PC-3 (cell line): ENCODE measurements at regions not wholly inside any gene's neighbourhood (a gene's known extent, or its start where the extent isn't known, plus 50 kb on each side); places are given as distances from the start of the nearest gene placed in this dataset.

Source experiments
- ATAC-seq: fragments of 200-7000 bp; cut with Tn5 transposase; 2 replicates; pipeline ENCODE4 v1.9.1; 2020; ENCODE audit warnings: mild to moderate bottlenecking, moderate library complexity
- BruUV-seq: library from RNA; stranded (reverse); fragments of 400-500 nt; replicated peaks from 2 replicates; lab custom pipeline; 2021; lab: Mats Ljungman, UMichigan
- CTCF ChIA-PET: fragments of 300-600 bp; sonication (Branson Sonifier 250); formaldehyde crosslinking; loops from one replicate; lab custom pipeline; 2022; ENCODE audit warnings: antibody characterized with exemption; lab: Charles Lee
- POLR2A ChIA-PET: fragments of 300-600 bp; sonication (Branson Sonifier 250); formaldehyde crosslinking; loops from one replicate; lab custom pipeline; 2022; ENCODE audit warnings: antibody characterized with exemption; ENCODE audit not compliant: unreplicated experiment; lab: Charles Lee
- DNase-seq: peaks from one replicate; pipeline ENCODE4 v3.0.0-alpha.2; 2015
- H2AFZ ChIP-seq: fragments of 300-600 bp; sonication (generic); 2 replicates; pipeline ENCODE4 v1.6.0; 2016; ENCODE audit warnings: antibody characterized with exemption, low read length
- H3F3A ChIP-seq: fragments of 300-600 bp; sonication (generic); one replicate; pipeline ENCODE4 v1.6.0; 2017; ENCODE audit warnings: antibody characterized with exemption, low read length, control low read depth, mild to moderate bottlenecking; ENCODE audit not compliant: unreplicated experiment
- H3K27ac ChIP-seq: fragments of 300-600 bp; sonication (generic); 2 replicates; pipeline ENCODE4 v1.5.1; 2016; ENCODE audit warnings: mild to moderate bottlenecking, low read length
- H3K27me3 ChIP-seq: fragments of 300-600 bp; sonication (generic); 2 replicates; pipeline ENCODE4 v1.6.1; 2016; ENCODE audit warnings: low read length, mixed read lengths
- H3K36me3 ChIP-seq: fragments of 300-600 bp; sonication (generic); 2 replicates; pipeline ENCODE4 v1.6.1; 2016; ENCODE audit warnings: low read depth, mixed run types, low read length, mixed read lengths
- H3K4me1 ChIP-seq: fragments of 300-600 bp; sonication (generic); 2 replicates; pipeline ENCODE4 v1.5.1; 2016; ENCODE audit warnings: low read length; ENCODE audit not compliant: insufficient read depth
- H3K4me2 ChIP-seq: fragments of 300-600 bp; sonication (generic); 2 replicates; pipeline ENCODE4 v1.6.0; 2016; ENCODE audit warnings: low read length
- H3K4me3 ChIP-seq: fragments of 300-600 bp; sonication (generic); 2 replicates; pipeline ENCODE4 v1.5.1; 2016; ENCODE audit warnings: mild to moderate bottlenecking, low read length, mixed read lengths
- H3K79me2 ChIP-seq: fragments of 300-600 bp; sonication (generic); 2 replicates; pipeline ENCODE4 v1.6.1; 2017; ENCODE audit warnings: low read length, mixed read lengths
- H3K9ac ChIP-seq: fragments of 300-600 bp; sonication (generic); 2 replicates; pipeline ENCODE4 v1.6.0; 2016; ENCODE audit warnings: mild to moderate bottlenecking, low read length
- H3K9me2 ChIP-seq: fragments of 300-600 bp; sonication (generic); replicated peaks from 2 replicates; pipeline ENCODE4 v1.6.1; 2016; ENCODE audit warnings: mixed run types, low read length, mixed read lengths
- H3K9me3 ChIP-seq: fragments of 300-600 bp; sonication (generic); 2 replicates; pipeline ENCODE4 v1.6.1; 2016; ENCODE audit warnings: low read length, mixed read lengths
- H4K20me1 ChIP-seq: fragments of 300-600 bp; sonication (generic); 2 replicates; pipeline ENCODE4 v1.6.1; 2016; ENCODE audit warnings: low read length, mixed read lengths
- EZH2 ChIP-seq: fragments of 300-600 bp; sonication (generic); IDR thresholded peaks from one replicate; pipeline ENCODE4 v1.6.1; 2017; ENCODE audit warnings: antibody characterized with exemption, mild to moderate bottlenecking, low read length; ENCODE audit not compliant: unreplicated experiment
- EZH2phosphoT487 ChIP-seq: fragments of 300-600 bp; sonication (generic); IDR thresholded peaks from 2 replicates; pipeline ENCODE4 v1.6.1; 2018; ENCODE audit warnings: mild to moderate bottlenecking, antibody characterized with exemption, low read length, borderline replicate concordance
- intact Hi-C: fragments of 100-400 bp; cut with micrococcal nuclease; formaldehyde crosslinking; loops from 2 replicates; pipeline ENCODE4 v1.9.0; 2023
- TF ChIP-seq, protein P1 (sequence below): fragments of 300-600 bp; sonication (generic); conservative IDR thresholded peaks from 2 replicates; pipeline ENCODE4 v1.5.1; 2017; ENCODE audit warnings: antibody characterized with exemption, low read depth, mild to moderate bottlenecking, low read length

DNA sequence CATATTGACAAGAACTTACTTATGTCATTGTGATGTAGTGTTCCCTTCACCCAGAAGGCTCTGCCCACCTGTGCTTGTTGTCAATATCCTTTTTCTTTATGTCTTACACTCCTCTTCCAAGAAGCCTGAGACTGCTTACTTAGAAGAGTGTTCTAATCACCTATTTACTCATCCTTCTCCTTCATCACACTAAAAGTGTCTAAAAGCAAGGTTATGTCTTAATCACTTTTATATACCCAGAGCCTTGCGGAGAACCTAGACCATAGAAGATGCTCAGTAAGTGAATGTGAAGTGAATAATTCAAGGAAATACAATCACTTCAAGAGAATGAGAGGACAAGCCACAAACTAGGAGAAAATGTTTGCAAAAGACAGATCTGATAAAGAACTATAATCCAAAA, 177.6 kb upstream of the S100G start:
- Histone ChIP-seq H3K79me2 (no peaks in the 10 kb centered on the region), H3K4me1 (peaks cover 18% of the 10 kb centered on the region), H3K9ac (no peak overlapping the region), H3K36me3 (no peaks in the 10 kb centered on the region), H3F3A (no peaks in the 10 kb centered on the region), H3K4me2 (no peak overlapping the region), H2AFZ (no peak overlapping the region), H3K9me2 (no peaks in the 10 kb centered on the region), H3K9me3 (no peaks in the 10 kb centered on the region), H4K20me1 (no peaks in the 10 kb centered on the region), H3K27me3 (no peaks in the 10 kb centered on the region), H3K27ac (no peak overlapping the region), H3K4me3 (no peak overlapping the region)
- intact Hi-C loops: loop anchor here (10.0 kb wide), 1 partner anchor 112 kb away; no protein-coding TSS in a partner anchor
- POLR2A ChIA-PET: no interaction called here
- BruUV-seq: no TSS peak
- CTCF ChIA-PET: no interaction called here
- TF ChIP-seq EZH2 (no peak), EZH2phosphoT487 (no peak)
- TF ChIP-seq, protein P1, sequence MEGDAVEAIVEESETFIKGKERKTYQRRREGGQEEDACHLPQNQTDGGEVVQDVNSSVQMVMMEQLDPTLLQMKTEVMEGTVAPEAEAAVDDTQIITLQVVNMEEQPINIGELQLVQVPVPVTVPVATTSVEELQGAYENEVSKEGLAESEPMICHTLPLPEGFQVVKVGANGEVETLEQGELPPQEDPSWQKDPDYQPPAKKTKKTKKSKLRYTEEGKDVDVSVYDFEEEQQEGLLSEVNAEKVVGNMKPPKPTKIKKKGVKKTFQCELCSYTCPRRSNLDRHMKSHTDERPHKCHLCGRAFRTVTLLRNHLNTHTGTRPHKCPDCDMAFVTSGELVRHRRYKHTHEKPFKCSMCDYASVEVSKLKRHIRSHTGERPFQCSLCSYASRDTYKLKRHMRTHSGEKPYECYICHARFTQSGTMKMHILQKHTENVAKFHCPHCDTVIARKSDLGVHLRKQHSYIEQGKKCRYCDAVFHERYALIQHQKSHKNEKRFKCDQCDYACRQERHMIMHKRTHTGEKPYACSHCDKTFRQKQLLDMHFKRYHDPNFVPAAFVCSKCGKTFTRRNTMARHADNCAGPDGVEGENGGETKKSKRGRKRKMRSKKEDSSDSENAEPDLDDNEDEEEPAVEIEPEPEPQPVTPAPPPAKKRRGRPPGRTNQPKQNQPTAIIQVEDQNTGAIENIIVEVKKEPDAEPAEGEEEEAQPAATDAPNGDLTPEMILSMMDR: no peak
- ATAC-seq (no peak), DNase-seq (no peak)

DNA sequence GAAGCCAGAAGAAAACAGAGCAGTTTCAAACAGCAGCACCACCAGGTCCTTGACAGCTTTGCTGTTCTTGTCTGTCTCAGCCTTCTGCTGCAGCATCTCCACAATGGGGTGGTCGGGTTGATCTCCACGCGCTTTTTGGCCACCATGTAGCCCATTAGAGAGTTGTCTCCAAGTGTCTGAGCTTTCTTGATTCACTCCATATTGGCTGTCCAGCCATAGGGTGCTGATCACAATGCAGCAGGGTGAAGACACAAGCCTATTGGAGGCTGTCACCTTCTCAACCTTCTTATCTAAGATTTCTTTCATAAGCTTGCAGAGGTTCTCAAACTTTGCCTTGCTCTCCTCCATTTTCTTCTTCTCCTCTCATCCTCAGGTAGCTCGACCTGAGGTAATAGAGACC, 175.4 kb upstream of the S100G start:
- ATAC-seq (no peak), DNase-seq (no peak)
- ChIA-PET POLR2A (no interaction called here), CTCF (no interaction called here)
- H3K4me2 ChIP-seq: no peak overlapping the region
- H3K27ac ChIP-seq: no peak overlapping the region
- H3K9ac ChIP-seq: no peak overlapping the region
- H3K79me2 ChIP-seq: no peaks in the 10 kb centered on the region
- no TSS peak for BruUV-seq
- H3K4me3 ChIP-seq: no peak overlapping the region
- no peaks in the 10 kb centered on the region for H3K27me3 ChIP-seq
- H3F3A ChIP-seq: no peaks in the 10 kb centered on the region
- TF ChIP-seq EZH2phosphoT487 (no peak), EZH2 (no peak)
- TF ChIP-seq, protein P1: no peak
- intact Hi-C loops: loop anchor here (10.0 kb wide), 1 partner anchor 110 kb away; no protein-coding TSS in a partner anchor
- H3K4me1 ChIP-seq: peaks cover 20% of the 10 kb centered on the region
- H4K20me1 ChIP-seq: no peaks in the 10 kb centered on the region
- H3K36me3 ChIP-seq: no peaks in the 10 kb centered on the region
- no peaks in the 10 kb centered on the region for H3K9me3 ChIP-seq
- H3K9me2 ChIP-seq: no peaks in the 10 kb centered on the region
- H2AFZ ChIP-seq: no peak overlapping the region

DNA sequence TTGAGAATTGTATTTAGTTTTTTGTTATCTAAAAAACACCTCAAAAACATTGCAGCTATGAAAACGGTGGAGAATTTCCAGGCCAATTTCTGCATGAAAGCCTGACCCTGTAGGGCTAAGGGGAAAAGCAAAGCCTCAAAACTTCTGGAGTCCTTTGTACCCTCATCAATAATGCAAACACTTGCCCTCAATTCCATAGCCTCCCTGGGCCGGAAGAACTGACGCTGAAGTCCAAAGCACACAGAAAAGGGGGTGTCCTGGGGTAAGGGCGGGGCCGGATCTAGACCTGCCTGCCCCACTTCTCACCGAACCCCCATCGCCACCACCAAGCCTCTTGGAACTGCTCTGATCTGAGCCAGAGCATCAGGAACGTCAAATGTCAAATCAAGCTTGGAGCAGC, 173.9 kb upstream of the S100G start:
- H3K27me3 ChIP-seq: no peaks in the 10 kb centered on the region
- H4K20me1 ChIP-seq: no peaks in the 10 kb centered on the region
- no peak overlapping the region for H3K9ac ChIP-seq
- H3K4me3 ChIP-seq: no peak overlapping the region
- no peak overlapping the region for H3K27ac ChIP-seq
- no peak overlapping the region for H3K4me2 ChIP-seq
- intact Hi-C loops: loop anchor here (10.0 kb wide), 1 partner anchor 109 kb away; no protein-coding TSS in a partner anchor
- no peaks in the 10 kb centered on the region for H3K9me3 ChIP-seq
- no peak for ATAC-seq
- H3K79me2 ChIP-seq: no peaks in the 10 kb centered on the region
- no peak overlapping the region for H2AFZ ChIP-seq
- H3K4me1 ChIP-seq: peaks cover 32% of the 10 kb centered on the region
- H3K9me2 ChIP-seq: no peaks in the 10 kb centered on the region
- H3F3A ChIP-seq: no peaks in the 10 kb centered on the region
- POLR2A ChIA-PET: no interaction called here
- no TSS peak for BruUV-seq
- no peak for DNase-seq
- no peaks in the 10 kb centered on the region for H3K36me3 ChIP-seq
- CTCF ChIA-PET: no interaction called here
- no peak for TF ChIP-seq EZH2
- no peak for TF ChIP-seq EZH2phosphoT487
- TF ChIP-seq, protein P1: no peak
